MCF 10A (cell line): ENCODE measurements at regions not wholly inside any gene's neighbourhood (a gene's known extent, or its start where the extent isn't known, plus 50 kb on each side); places are given as distances from the start of the nearest gene placed in this dataset.
"Not testable (repeated sequence)": the region's sequence is repeated elsewhere in the genome, so short reads cannot be mapped to it uniquely, and the experiment has no call there.

Source experiments
- BruUV-seq: library from RNA; stranded (reverse); fragments of 400-500 nt; replicated peaks from 2 replicates; lab custom pipeline; 2021; lab: Mats Ljungman, UMichigan
- CTCF ChIA-PET: fragments of 300-600 bp; sonication (Branson Sonifier 250); formaldehyde crosslinking; extraction: SDS; loops from one replicate; lab custom pipeline; 2021; ENCODE audit warnings: antibody characterized with exemption, inconsistent platforms; lab: Yijun Ruan, JAX
- POLR2A ChIA-PET: fragments of 300-600, 350-650 bp; sonication (Branson Sonifier 250); formaldehyde crosslinking; extraction: SDS; loops from one replicate; lab custom pipeline; 2020; ENCODE audit warnings: antibody characterized with exemption, inconsistent platforms; lab: Yijun Ruan, JAX
- DNase-seq: peaks from one replicate; pipeline ENCODE4 v3.0.0-alpha.2; 2018; ENCODE audit not compliant: unreplicated experiment
- H3K27ac Mint-ChIP-seq: one replicate; pipeline ENCODE4 v1.8.0; 2022; ENCODE audit warnings: mild to moderate bottlenecking, low read depth, mixed read lengths; ENCODE audit not compliant: unreplicated experiment
- H3K27me3 Mint-ChIP-seq: one replicate; pipeline ENCODE4 v1.8.0; 2022; ENCODE audit warnings: mixed read lengths; ENCODE audit not compliant: insufficient read depth, unreplicated experiment
- H3K36me3 Mint-ChIP-seq: one replicate; pipeline ENCODE4 v1.8.0; 2022; ENCODE audit warnings: mild to moderate bottlenecking, moderate library complexity, mixed read lengths; ENCODE audit not compliant: insufficient read depth, unreplicated experiment
- H3K4me1 Mint-ChIP-seq: one replicate; pipeline ENCODE4 v1.8.0; 2022; ENCODE audit warnings: mixed read lengths; ENCODE audit not compliant: insufficient read depth, unreplicated experiment
- H3K4me3 Mint-ChIP-seq: one replicate; pipeline ENCODE4 v1.8.0; 2022; ENCODE audit warnings: mild to moderate bottlenecking, moderate library complexity, mixed read lengths; ENCODE audit not compliant: unreplicated experiment
- H3K9me3 Mint-ChIP-seq: one replicate; pipeline ENCODE4 v1.8.0; 2022; ENCODE audit warnings: mixed read lengths; ENCODE audit not compliant: unreplicated experiment
- intact Hi-C: fragments of 100-400 bp; cut with micrococcal nuclease; formaldehyde crosslinking; loops from 2 replicates; pipeline ENCODE4 v1.14.1; 2022
- TF ChIP-seq, protein P1 (sequence below): fragments of 200-600 bp; IDR thresholded peaks from one replicate; pipeline ENCODE4 v1.8.0; 2022; ENCODE audit warnings: antibody characterized with exemption, mild to moderate bottlenecking; ENCODE audit not compliant: unreplicated experiment

DNA sequence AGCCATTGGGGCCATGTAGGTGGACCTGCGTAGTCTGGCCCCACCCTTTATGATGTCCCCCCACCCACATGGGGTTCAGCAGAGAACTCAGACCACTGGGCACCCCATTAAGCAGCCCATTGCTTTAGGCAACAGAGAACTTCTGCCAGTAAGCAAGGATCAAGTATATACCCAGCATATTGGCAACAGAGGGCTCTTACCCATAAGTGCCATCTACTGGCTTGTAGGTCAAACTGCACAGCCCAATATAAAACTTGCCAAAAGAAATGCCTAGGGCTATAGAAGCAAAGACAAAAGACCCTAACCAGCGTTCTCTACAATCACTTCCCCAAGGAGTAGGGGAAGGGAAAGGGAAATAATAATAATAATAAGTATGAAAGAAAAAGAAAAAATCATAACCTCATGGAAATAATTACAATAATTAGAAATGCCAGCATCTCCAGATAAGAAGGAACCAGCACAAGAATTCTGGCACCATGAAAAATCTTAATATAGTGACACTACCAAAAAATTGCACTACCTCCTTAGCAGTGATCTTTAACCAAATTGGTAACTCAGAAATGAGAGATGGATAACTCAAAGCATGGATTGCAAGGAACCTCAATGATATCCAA lies 1090.7 kb downstream of the FAT4 start:
- DNase-seq: peak; percentile 27
- CTCF ChIA-PET: interaction anchor here (1.1 kb wide), 2 partner anchors 13 to 182 kb away, joined by 3 read pairs; no protein-coding TSS in a partner anchor
- intact Hi-C loops: loop anchor here (1.0 kb wide), 1 partner anchor 182 kb away; no protein-coding TSS in a partner anchor
- Mint-ChIP-seq H3K4me1 (no peaks in the 10 kb centered on the region), H3K27ac (no peak overlapping the region), H3K9me3 (no peaks in the 10 kb centered on the region), H3K4me3 (no peak overlapping the region), H3K36me3 (no peaks in the 10 kb centered on the region), H3K27me3 (no peaks in the 10 kb centered on the region)
- POLR2A ChIA-PET: no interaction called here
- TF ChIP-seq, protein P1, sequence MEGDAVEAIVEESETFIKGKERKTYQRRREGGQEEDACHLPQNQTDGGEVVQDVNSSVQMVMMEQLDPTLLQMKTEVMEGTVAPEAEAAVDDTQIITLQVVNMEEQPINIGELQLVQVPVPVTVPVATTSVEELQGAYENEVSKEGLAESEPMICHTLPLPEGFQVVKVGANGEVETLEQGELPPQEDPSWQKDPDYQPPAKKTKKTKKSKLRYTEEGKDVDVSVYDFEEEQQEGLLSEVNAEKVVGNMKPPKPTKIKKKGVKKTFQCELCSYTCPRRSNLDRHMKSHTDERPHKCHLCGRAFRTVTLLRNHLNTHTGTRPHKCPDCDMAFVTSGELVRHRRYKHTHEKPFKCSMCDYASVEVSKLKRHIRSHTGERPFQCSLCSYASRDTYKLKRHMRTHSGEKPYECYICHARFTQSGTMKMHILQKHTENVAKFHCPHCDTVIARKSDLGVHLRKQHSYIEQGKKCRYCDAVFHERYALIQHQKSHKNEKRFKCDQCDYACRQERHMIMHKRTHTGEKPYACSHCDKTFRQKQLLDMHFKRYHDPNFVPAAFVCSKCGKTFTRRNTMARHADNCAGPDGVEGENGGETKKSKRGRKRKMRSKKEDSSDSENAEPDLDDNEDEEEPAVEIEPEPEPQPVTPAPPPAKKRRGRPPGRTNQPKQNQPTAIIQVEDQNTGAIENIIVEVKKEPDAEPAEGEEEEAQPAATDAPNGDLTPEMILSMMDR: peak; percentile 48
- no TSS peak for BruUV-seq

DNA sequence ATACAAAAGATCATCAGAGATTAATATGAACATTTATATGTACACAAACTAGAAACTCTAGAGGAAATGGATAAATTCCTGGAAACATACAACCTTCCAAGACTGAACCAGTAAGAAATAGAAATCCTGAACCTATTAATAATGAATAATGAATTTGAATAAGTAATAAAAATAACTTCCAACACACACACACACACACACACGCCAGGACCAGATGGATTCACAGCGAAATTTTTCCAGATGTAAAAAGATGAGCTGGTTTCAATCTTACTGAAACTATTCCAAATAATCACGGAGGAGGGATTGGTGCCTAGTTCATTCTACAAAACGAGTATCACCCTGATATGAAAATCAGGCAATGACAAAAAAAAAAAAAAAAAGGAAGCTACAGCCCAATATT lies 1095.0 kb downstream of the FAT4 start:
- Mint-ChIP-seq H3K36me3 (no peaks in the 10 kb centered on the region), H3K27me3 (no peaks in the 10 kb centered on the region), H3K4me1 (no peaks in the 10 kb centered on the region), H3K4me3 (no peak overlapping the region), H3K27ac (no peak overlapping the region), H3K9me3 (no peaks in the 10 kb centered on the region)
- TF ChIP-seq, protein P1: no peak
- intact Hi-C loops: no loop called here
- POLR2A ChIA-PET: no interaction called here
- no TSS peak for BruUV-seq
- DNase-seq: no peak
- CTCF ChIA-PET: interaction anchor here (0.6 kb wide), 1 partner anchor 38 kb away, joined by 3 read pairs; no protein-coding TSS in a partner anchor

- no peak overlapping the region for H3K4me3 Mint-ChIP-seq
- H3K4me1 Mint-ChIP-seq: peaks cover 3% of the 10 kb centered on the region
- TF ChIP-seq, protein P1: no peak
- no peak for DNase-seq
- H3K27me3 Mint-ChIP-seq: no peaks in the 10 kb centered on the region
- CTCF ChIA-PET: no interaction called here
- H3K36me3 Mint-ChIP-seq: no peaks in the 10 kb centered on the region
- POLR2A ChIA-PET: interaction anchor here (0.7 kb wide), 1 partner anchor 859 kb away, joined by 3 read pairs; no protein-coding TSS in a partner anchor
- H3K27ac Mint-ChIP-seq: no peak overlapping the region
- intact Hi-C loops: no loop called here
- no TSS peak for BruUV-seq
- H3K9me3 Mint-ChIP-seq: no peaks in the 10 kb centered on the region
These were observed 1096.3 kb downstream of the FAT4 start for GRCh38 chr4:126411047-126411446.

- H3K36me3 Mint-ChIP-seq, H3K4me3 Mint-ChIP-seq, DNase-seq, BruUV-seq, H3K27ac Mint-ChIP-seq, H3K4me1 Mint-ChIP-seq, CTCF ChIA-PET, H3K9me3 Mint-ChIP-seq, POLR2A ChIA-PET, intact Hi-C loops, H3K27me3 Mint-ChIP-seq: not testable (repeated sequence)
These were observed 1097.6 kb downstream of the FAT4 start for GRCh38 chr4:126412310-126412709.
